Adrenal gland (tissue), 5 donors: ENCODE measurements at regions not wholly inside any gene's neighbourhood (a gene's known extent, or its start where the extent isn't known, plus 50 kb on each side); places are given as distances from the start of the nearest gene placed in this dataset.

Experiments used
- POLR2A ChIP-seq, 2 donors: fragments of 450-650 bp; IDR thresholded peaks; one replicate each; pipeline ENCODE4 v1.6.1; 2017; ENCODE audit warnings: antibody characterized with exemption in 2 of 2, mild to moderate bottlenecking in 2 of 2, moderate library complexity in 1 of 2
- TF ChIP-seq, protein P1 (sequence below), 6 experiments: fragments of 450-650 bp in 4 of 6; fragments of 200-600 bp in 2 of 6; sonication (generic) in 1 of 6; IDR thresholded peaks; 1 replicate in 5 of 6; 2 replicates in 1 of 6; pipeline versions ENCODE4 v1.5.1 to v1.8.0; 2016 to 2021; ENCODE audit warnings: antibody characterized with exemption in 6 of 6, mild to moderate bottlenecking in 2 of 6, moderate library complexity in 1 of 6
- donor health status: DM: no; HTN: no; CAD: no.

DNA sequence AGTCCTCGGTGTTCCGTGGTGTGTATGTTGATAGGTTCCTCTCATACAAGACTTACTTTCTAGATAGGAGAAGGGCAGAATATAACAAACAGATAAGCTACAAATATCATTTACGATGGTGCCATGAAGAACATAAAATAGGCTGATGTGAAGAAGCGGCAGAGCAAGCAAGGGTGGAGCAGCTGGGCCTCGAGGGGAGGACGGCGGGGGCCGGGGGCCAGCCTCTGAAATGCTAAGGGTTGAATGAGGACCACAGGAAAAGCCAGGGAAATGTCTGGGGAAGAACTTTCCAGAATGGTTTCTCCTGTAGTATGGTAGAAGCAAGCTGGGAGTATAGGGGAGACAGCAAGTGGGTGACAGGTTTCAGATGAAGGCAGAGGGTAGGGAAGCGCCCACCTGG lies 529.5 kb downstream of the LIG4 start:
- TF ChIP-seq, protein P1, sequence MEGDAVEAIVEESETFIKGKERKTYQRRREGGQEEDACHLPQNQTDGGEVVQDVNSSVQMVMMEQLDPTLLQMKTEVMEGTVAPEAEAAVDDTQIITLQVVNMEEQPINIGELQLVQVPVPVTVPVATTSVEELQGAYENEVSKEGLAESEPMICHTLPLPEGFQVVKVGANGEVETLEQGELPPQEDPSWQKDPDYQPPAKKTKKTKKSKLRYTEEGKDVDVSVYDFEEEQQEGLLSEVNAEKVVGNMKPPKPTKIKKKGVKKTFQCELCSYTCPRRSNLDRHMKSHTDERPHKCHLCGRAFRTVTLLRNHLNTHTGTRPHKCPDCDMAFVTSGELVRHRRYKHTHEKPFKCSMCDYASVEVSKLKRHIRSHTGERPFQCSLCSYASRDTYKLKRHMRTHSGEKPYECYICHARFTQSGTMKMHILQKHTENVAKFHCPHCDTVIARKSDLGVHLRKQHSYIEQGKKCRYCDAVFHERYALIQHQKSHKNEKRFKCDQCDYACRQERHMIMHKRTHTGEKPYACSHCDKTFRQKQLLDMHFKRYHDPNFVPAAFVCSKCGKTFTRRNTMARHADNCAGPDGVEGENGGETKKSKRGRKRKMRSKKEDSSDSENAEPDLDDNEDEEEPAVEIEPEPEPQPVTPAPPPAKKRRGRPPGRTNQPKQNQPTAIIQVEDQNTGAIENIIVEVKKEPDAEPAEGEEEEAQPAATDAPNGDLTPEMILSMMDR (IDR thresholded peaks at IDR 0.05), result no peak
- TF ChIP-seq POLR2A (IDR thresholded peaks at IDR 0.05), result no peak
